SU-DHL-6 (cell line): ENCODE measurements at regions not wholly inside any gene's neighbourhood (a gene's known extent, or its start where the extent isn't known, plus 50 kb on each side); places are given as distances from the start of the nearest gene placed in this dataset.
"Not testable (repeated sequence)": the region's sequence is repeated elsewhere in the genome, so short reads cannot be mapped to it uniquely, and the experiment has no call there.

Experiments used
- H2AFZ ChIP-seq: fragments of 200-600 bp; sonication (generic); 2 replicates; pipeline ENCODE4 v1.6.1; 2014; ENCODE audit warnings: low read depth, mild to moderate bottlenecking, moderate library complexity, mixed read lengths, antibody characterized with exemption, low read length; ENCODE audit not compliant: severe bottlenecking
- H3F3A ChIP-seq: fragments of 200-600 bp; shearing (Covaris generic); 2 replicates; pipeline ENCODE4 v1.6.0; 2016; ENCODE audit warnings: antibody characterized with exemption, mild to moderate bottlenecking; ENCODE audit not compliant: insufficient read depth
- H3K27ac ChIP-seq: fragments of 200-600 bp; sonication (generic); 2 replicates; pipeline ENCODE4 v1.5.1; 2016; ENCODE audit warnings: low read depth, mild to moderate bottlenecking, low read length, moderate library complexity, mixed read lengths
- H3K27me3 ChIP-seq: fragments of 200-600 bp; sonication (generic), shearing (Covaris generic); 2 replicates; pipeline ENCODE4 v1.6.0; 2014; ENCODE audit warnings: mild to moderate bottlenecking, low read length
- H3K36me3 ChIP-seq: fragments of 200-600 bp; sonication (generic); 2 replicates; pipeline ENCODE4 v1.6.1; 2014; ENCODE audit warnings: mild to moderate bottlenecking, low read length, mixed read lengths
- H3K4me2 ChIP-seq: fragments of 300-600, 200-600 bp; shearing (Covaris generic), sonication (generic); 2 replicates; pipeline ENCODE4 v1.6.0; 2014; ENCODE audit warnings: low read length, low read depth, mild to moderate bottlenecking; ENCODE audit not compliant: poor library complexity, severe bottlenecking
- H3K4me3 ChIP-seq: fragments of 200-600 bp; sonication (generic); 2 replicates; pipeline ENCODE4 v1.5.1; 2014; ENCODE audit warnings: antibody characterized with exemption, low read length, mild to moderate bottlenecking, mixed read lengths; ENCODE audit not compliant: insufficient read depth, poor library complexity, severe bottlenecking
- H3K79me2 ChIP-seq: fragments of 200-600 bp; sonication (generic); 2 replicates; pipeline ENCODE4 v1.6.1; 2014; ENCODE audit warnings: mild to moderate bottlenecking, low read length, moderate library complexity; ENCODE audit not compliant: insufficient read depth
- H3K9ac ChIP-seq: fragments of 200-600 bp; sonication (generic); 2 replicates; pipeline ENCODE4 v1.7.0; 2014; ENCODE audit warnings: mild to moderate bottlenecking, low read length
- H3K9me2 ChIP-seq: fragments of 200-600 bp; sonication (generic); replicated peaks from 2 replicates; pipeline ENCODE4 v1.6.1; 2014; ENCODE audit warnings: low read length; ENCODE audit not compliant: insufficient read depth
- H3K9me3 ChIP-seq: fragments of 200-600 bp; sonication (generic); 2 replicates; pipeline ENCODE4 v1.6.1; 2014; ENCODE audit warnings: low read length, mixed read lengths; ENCODE audit not compliant: insufficient read depth
- H4K20me1 ChIP-seq: fragments of 200-600 bp; sonication (generic); 2 replicates; pipeline ENCODE4 v1.6.1; 2014; ENCODE audit warnings: low read depth, mild to moderate bottlenecking, antibody characterized with exemption, low read length, moderate library complexity, mixed read lengths
- CTCF ChIP-seq: fragments of 200-600 bp; sonication (generic); IDR thresholded peaks from one replicate; pipeline ENCODE4 v1.5.1; 2017; ENCODE audit warnings: antibody characterized with exemption, mild to moderate bottlenecking, low read length, moderate library complexity; ENCODE audit not compliant: insufficient read depth, poor library complexity, severe bottlenecking
- EZH2phosphoT487 ChIP-seq: fragments of 200-600 bp; sonication (generic), shearing (Covaris generic); conservative IDR thresholded peaks from 2 replicates; pipeline ENCODE4 v1.6.1; 2018; ENCODE audit warnings: mild to moderate bottlenecking, antibody characterized with exemption, low read length, moderate library complexity, mixed read lengths

GRCh38 chr9:25119041-25119440 lies 559.2 kb downstream of the TUSC1 start:
- no peaks in the 10 kb centered on the region; the same call in 1 of the 2 replicates for H3K9me2 ChIP-seq
- no peak overlapping the region for H2AFZ ChIP-seq
- no peak for TF ChIP-seq CTCF
- no peak for TF ChIP-seq EZH2phosphoT487

GRCh38 chr9:25117791-25118190 lies 560.5 kb downstream of the TUSC1 start:
- Histone ChIP-seq H3K79me2 (no peaks in the 10 kb centered on the region), H3F3A (no peaks in the 10 kb centered on the region), H3K9ac (no peak overlapping the region), H3K36me3 (no peaks in the 10 kb centered on the region), H3K4me2 (no peak overlapping the region), H4K20me1 (no peaks in the 10 kb centered on the region), H3K4me3 (no peak overlapping the region), H3K9me3 (0 out of 2 replicates have a peak, but pooled peaks cover 5% of the 10 kb centered on the region), H3K27me3 (no peaks in the 10 kb centered on the region), H2AFZ (no peak overlapping the region), H3K27ac (no peak overlapping the region), H3K9me2 (no peaks in the 10 kb centered on the region; the same call in 1 of the 2 replicates)
- TF ChIP-seq EZH2phosphoT487: no peak
- no peak for TF ChIP-seq CTCF

More at GRCh38 chr9:25119041-25119440, 559.2 kb downstream of the TUSC1 start:
- Histone ChIP-seq H3K36me3 (no peaks in the 10 kb centered on the region), H3K27me3 (no peaks in the 10 kb centered on the region), H3F3A (no peaks in the 10 kb centered on the region), H3K27ac (no peak overlapping the region), H3K4me3 (no peak overlapping the region), H3K9me3 (0 out of 2 replicates have a peak, but pooled peaks cover 5% of the 10 kb centered on the region), H3K4me2 (no peak overlapping the region), H3K79me2 (no peaks in the 10 kb centered on the region), H3K9ac (no peak overlapping the region), H4K20me1 (no peaks in the 10 kb centered on the region)

GRCh38 chr9:25102204-25102603 lies 556.5 kb upstream of the IZUMO3 start:
- H3K36me3 ChIP-seq, H3K9ac ChIP-seq, H3F3A ChIP-seq, H2AFZ ChIP-seq, H3K27ac ChIP-seq, H3K9me3 ChIP-seq, H3K4me2 ChIP-seq, H3K27me3 ChIP-seq, H4K20me1 ChIP-seq, H3K4me3 ChIP-seq, H3K79me2 ChIP-seq, H3K9me2 ChIP-seq: not testable (repeated sequence)

- H3K79me2 ChIP-seq: no peaks in the 10 kb centered on the region
- H4K20me1 ChIP-seq: no peaks in the 10 kb centered on the region
- peaks cover 4% of the 10 kb centered on the region; the same call in 1 of the 2 replicates for H3K9me2 ChIP-seq
Observed at GRCh38 chr9:25094518-25094917, 548.8 kb upstream of the IZUMO3 start.

More at GRCh38 chr9:25094518-25094917, 548.8 kb upstream of the IZUMO3 start:
- Histone ChIP-seq H3K36me3 (no peaks in the 10 kb centered on the region), H3K9ac (no peak overlapping the region), H2AFZ (no peak overlapping the region), H3K4me3 (no peak overlapping the region), H3K27me3 (no peaks in the 10 kb centered on the region), H3K9me3 (no peaks in the 10 kb centered on the region), H3F3A (no peaks in the 10 kb centered on the region), H3K4me2 (no peak overlapping the region), H3K27ac (no peak overlapping the region)
- TF ChIP-seq EZH2phosphoT487 (no peak), CTCF (no peak)
